ENCODE measurements at regions not wholly inside any gene's neighbourhood (a gene's known extent, or its start where the extent isn't known, plus 50 kb on each side); places are given as distances from the start of the nearest gene placed in this dataset.

DNA sequence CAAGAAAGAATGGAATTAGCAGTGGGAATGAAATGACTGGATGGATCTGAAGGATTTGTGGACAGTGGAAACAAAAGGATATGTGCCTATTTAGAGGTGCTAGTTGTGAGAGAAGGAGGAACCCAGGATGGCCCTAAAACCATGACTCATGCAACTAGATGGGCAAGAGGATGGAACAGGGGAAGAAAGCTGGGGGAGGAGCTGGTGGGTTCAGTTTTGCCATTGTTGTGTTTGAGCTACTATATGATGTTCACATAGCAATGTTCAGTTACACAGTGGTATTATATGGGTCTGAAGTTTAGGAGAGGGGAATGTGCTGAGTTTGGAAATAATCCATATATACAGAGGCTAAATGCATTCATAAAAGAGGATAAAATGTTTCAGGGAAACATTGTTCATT, 125.7 kb upstream of the SSTR4 start:
- TF ChIP-seq, protein P1, sequence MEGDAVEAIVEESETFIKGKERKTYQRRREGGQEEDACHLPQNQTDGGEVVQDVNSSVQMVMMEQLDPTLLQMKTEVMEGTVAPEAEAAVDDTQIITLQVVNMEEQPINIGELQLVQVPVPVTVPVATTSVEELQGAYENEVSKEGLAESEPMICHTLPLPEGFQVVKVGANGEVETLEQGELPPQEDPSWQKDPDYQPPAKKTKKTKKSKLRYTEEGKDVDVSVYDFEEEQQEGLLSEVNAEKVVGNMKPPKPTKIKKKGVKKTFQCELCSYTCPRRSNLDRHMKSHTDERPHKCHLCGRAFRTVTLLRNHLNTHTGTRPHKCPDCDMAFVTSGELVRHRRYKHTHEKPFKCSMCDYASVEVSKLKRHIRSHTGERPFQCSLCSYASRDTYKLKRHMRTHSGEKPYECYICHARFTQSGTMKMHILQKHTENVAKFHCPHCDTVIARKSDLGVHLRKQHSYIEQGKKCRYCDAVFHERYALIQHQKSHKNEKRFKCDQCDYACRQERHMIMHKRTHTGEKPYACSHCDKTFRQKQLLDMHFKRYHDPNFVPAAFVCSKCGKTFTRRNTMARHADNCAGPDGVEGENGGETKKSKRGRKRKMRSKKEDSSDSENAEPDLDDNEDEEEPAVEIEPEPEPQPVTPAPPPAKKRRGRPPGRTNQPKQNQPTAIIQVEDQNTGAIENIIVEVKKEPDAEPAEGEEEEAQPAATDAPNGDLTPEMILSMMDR (conservative IDR thresholded peaks at IDR 0.05; ENCODE audit: low read depth, low read length): no peak
- no peak for TF ChIP-seq EZH2 (IDR thresholded peaks at IDR 0.05; ENCODE audit: borderline replicate concordance, low read depth, low read length, poor library complexity, severe bottlenecking)
